HG03565 (cell line): ENCODE measurements at regions not wholly inside any gene's neighbourhood (a gene's known extent, or its start where the extent isn't known, plus 50 kb on each side); places are given as distances from the start of the nearest gene placed in this dataset.
A peak's percentile ranks its signal among the peaks of the same experiment; 100 is the strongest.

Source experiments
- ATAC-seq: cut with Tn5 transposase; IDR thresholded peaks from one replicate; pipeline ENCODE4 v1.9.1; 2021; ENCODE audit warnings: mild to moderate bottlenecking, moderate library complexity; ENCODE audit not compliant: unreplicated experiment

DNA sequence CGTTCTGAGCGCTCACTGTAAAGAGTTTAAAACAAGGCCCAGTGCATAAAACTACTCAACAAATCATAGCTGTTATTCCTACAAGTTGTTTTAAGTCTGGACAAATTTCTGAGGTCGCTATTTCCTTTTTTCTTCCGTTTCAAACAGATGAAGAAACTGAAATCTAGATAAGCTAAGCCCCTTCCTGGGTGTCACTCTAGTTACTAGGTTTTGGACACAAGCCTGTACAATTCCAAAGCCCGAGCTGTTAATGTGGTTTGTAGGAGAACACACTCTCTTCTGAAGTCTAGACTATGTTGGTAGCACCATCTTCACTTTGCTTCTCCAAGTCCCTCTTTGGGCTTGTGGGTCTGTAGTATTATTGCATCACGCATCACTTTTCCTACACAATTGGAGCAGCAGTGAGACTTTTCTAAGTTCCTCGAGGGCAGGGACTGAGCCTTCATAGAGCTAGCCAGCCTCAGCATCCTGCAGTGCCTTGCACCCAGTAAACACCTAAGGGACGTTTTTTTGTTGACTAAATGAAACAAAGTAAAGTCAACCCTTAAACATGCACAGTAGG, 142.6 kb upstream of the PROK2 start:
- no peak for ATAC-seq

DNA sequence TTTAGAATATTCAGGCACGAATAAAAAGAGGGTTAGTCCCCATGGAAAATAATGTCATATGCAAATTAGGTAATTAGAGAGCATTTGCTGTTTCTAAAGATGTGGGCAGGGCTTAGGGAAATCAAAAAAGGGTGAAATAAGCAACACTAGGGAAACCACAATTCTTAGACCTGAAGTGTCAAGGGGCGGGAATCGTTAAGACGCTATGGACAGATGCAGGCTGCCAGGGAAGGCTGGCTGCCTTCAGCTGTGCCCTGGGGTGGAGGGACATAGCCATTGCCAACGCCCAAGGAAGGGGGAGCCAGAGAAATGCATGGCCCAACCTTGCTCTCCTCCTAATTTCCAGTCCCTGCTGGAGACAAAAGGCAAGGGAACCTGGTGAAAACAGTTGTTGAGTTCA, 141.7 kb upstream of the PROK2 start:
- ATAC-seq: no peak

- ATAC-seq: peak; percentile 30
These were observed 141.3 kb upstream of the PROK2 start for GRCh38 chr3:71926262-71926600.

DNA sequence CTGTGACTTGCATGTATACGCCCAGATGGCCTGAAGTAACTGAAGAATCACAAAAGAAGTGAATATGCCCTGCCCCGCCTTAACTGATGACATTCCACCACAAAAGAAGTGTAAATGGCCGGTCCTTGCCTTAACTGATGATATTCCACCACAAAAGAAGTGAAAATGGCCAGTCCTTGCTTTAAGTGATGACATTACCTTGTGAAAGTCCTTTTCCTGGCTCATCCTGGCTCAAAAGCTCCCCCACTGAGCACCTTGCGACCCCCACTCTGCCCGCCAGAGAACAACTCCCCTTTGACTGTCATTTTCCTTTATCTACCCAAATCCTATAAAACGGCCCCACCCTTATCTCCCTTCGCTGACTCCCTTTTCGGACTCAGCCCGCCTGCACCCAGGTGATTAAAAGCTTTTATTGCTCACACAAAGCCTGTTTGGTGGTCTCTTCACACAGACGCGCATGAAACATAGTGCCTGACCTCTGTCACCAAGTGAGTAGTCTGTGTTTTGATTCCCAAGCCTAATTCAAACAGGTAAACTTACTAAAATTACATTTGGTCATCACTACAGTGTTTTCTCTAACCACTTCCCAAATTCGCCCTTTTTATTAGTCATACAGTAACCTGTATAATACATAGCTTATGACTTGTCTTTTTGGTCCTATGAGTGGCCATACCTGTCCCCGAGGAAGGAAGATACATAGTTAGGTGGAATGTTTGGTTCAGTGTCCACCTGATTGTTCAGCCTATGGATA, 140.7 kb upstream of the PROK2 start:
- ATAC-seq: peak; percentile 62

GRCh38 chr3:71924721-71925120, 139.8 kb upstream of the PROK2 start:
- ATAC-seq: no peak

- no peak for ATAC-seq
These were observed 136.1 kb upstream of the PROK2 start for GRCh38 chr3:71921036-71921435.

- no peak for ATAC-seq
These were observed 134.6 kb upstream of the PROK2 start for GRCh38 chr3:71919572-71919971.

GRCh38 chr3:71917545-71917944, 132.6 kb upstream of the PROK2 start:
- ATAC-seq: no peak

DNA sequence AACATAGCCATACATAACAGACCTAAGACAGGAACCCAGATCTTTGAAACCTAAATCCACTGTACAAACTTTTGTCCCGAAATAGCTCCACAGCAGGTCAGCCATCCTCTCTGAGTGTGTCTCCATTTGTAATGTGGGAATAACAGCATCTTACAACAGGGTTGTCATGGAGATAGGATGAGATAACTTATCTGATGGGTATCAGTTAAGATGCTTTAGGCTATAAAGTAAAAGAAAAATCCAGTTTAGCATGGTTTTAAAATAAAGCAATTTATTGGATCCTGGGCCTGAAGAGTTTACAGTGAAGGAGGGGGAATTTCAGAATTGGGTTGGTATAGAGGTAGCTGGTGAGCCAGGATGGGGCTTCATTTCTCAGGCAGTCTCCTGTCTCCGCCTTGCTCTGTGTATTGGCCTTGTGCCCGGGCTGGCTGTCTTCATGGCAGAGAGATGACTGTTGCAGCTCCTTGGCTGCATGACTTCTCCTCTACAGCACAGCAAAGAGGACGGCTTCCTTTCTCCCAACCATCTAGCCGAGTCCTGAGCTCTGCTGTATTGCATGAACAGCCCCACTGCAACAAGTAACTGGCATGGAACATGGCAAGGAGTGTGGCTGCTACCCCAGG, 131.9 kb upstream of the PROK2 start:
- no peak for ATAC-seq

GRCh38 chr3:71912839-71913495, 128.0 kb upstream of the PROK2 start:
- no peak for ATAC-seq

- no peak for ATAC-seq
These were observed 125.2 kb upstream of the PROK2 start for GRCh38 chr3:71910108-71910507.

- ATAC-seq: no peak
These were observed 123.0 kb upstream of the PROK2 start for GRCh38 chr3:71907996-71908395.

DNA sequence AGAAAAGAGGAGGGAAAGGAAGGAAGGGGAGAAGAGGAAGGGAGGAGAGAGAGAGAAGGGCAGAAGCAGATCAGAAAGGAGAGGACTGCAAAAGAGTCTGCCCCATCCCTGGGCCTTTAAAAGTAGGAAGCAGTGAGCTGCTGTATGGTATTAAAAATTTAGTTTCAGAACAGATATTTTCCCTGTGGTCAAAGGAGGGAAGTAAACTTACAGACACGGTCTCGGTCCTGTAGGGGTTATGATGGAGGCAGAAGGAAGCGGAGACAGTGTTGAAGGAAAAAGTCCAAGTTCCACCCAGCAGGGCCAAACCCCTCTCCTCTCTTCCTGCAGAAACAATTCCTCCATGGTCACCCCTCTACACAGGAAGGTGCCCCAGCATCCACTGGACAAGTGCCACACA, 122.0 kb upstream of the PROK2 start:
- ATAC-seq: no peak

GRCh38 chr3:71905426-71905825, 120.5 kb upstream of the PROK2 start:
- ATAC-seq: peak; percentile 95

- ATAC-seq: no peak
These were observed 119.0 kb upstream of the PROK2 start for GRCh38 chr3:71903936-71904335.

GRCh38 chr3:71903112-71903495, 118.2 kb upstream of the PROK2 start:
- no peak for ATAC-seq

DNA sequence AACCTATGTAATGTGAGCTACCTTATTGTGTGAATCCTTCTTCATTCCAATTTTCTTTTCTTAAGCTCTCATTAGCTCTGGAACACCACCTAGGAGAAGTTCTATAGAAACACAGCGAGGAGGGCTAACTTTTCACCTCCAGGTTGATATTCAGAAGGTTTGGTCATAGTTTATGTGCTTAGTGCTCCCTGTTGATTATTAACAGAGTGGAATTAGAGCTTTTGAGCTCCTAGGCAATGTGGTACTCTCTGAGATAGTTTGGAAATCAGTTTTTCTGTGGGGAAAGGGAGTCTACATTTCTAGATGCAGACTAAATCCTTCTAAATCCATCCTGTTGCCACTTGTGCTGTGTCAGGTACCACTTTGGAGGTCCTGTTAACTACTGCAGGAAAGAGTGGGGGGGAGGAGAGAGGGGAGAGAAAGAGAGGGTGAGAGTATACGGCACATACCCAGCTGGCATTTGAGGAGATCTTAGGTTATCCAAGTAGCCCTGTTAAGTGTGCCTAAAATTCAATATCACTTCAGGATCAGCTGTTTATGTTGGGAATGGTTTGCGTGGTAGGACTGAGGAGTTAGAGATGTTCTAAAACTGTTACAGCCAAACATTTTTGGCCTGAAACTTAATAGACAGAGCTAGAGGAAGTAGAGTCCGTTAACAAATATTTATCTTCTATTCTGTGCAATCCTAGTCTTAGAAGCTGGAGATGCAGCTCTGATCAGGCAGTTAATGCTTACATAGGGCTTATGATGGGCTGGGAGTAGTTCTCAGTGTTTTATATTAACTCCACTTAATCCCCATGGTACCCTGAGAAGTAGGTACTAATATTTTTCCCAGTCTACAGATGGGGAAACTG, 117.5 kb upstream of the PROK2 start:
- ATAC-seq: no peak

DNA sequence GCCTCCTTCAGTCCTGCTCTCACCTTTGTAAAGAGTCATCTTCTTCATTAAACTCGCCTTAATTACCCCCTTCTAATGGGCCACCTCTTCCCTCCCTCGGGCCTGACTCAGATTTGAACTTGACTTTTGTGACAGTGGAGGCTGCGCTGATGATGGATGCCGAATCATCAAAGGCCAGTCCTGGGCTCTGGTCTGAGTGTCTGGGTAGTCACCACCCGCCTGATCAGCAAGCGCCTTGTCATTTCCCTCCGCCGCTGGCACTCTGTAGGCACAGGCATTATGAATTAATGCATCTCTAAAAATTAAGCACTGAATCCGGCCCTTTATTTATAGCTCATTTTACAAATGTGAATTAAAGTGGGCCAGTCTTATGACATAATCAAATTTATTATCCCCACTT, 116.7 kb upstream of the PROK2 start:
- ATAC-seq: no peak

DNA sequence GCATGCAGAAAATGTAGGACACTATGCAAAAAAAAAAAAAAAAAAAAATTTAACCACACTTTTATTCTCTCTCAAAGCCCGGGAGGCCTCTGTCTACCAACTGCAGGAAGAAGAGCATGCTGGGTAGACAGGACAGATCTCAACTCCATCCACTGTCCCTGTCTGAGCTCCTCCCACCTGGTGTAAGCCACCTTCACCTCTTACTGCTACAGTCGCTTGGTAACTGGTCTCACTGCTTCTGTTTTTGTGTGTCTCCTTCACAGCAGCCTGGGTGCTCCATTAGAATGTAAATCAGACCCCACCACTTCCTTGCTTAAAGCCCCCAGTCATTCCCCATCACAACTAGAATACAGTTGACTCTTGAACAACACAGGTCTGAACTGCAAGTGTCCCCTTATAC, 115.1 kb upstream of the PROK2 start:
- no peak for ATAC-seq

DNA sequence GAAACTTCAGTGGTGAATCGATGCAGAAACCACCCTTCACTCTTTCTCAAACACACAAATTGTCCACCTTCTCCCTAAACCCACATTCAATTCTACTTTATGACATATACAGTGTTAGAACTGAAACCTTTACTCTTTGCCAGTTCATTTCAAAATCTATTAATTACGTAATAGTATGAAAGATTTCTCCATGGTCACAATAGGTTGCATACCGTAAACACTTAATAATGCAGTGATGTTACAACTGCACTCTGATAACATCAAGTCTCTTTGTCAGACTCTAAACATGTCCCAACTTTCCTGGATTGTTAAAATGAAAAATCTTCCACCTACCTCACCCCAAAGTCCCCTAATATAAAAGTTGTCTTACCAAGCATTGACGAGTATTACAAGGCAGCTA, 111.8 kb upstream of the PROK2 start:
- no peak for ATAC-seq
